Esophagus muscularis mucosa (tissue), 4 donors: ENCODE measurements at regions not wholly inside any gene's neighbourhood (a gene's known extent, or its start where the extent isn't known, plus 50 kb on each side); places are given as distances from the start of the nearest gene placed in this dataset.

Source experiments
- DNase-seq: peaks from one replicate; pipeline ENCODE4 v3.0.0-alpha.2; 2017; ENCODE audit errors: extremely low spot score
- H3K27ac ChIP-seq, 4 donors: fragments of 200-600 bp; sonication (generic); replicated peaks in 1 of 4; 1 replicate in 3 of 4; 2 replicates in 1 of 4; pipeline ENCODE4 v1.5.1; 2016 to 2019; ENCODE audit warnings: mild to moderate bottlenecking in 1 of 4
- H3K27me3 ChIP-seq, 4 donors: fragments of 200-600 bp; sonication (generic); one replicate each; pipeline versions ENCODE4 v1.5.1 to v1.6.0; 2016 to 2019
- H3K36me3 ChIP-seq, 4 donors: fragments of 200-600 bp; sonication (generic); one replicate each; pipeline ENCODE4 v1.5.1; 2016 to 2019
- H3K4me1 ChIP-seq, 4 donors: fragments of 200-600 bp; sonication (generic); one replicate each; pipeline ENCODE4 v1.5.1; 2016 to 2019
- H3K4me3 ChIP-seq, 4 donors: fragments of 200-600 bp; sonication (generic); 1 replicate in 2 of 4; 2 replicates in 2 of 4; pipeline ENCODE4 v1.5.1; 2016 to 2019; ENCODE audit warnings: mild to moderate bottlenecking in 4 of 4, moderate library complexity in 1 of 4
- H3K9me3 ChIP-seq, 4 donors: fragments of 200-600 bp; sonication (generic); 1 replicate in 3 of 4; 2 replicates in 1 of 4; pipeline ENCODE4 v1.5.1; 2016 to 2019
- EP300 ChIP-seq: sonication (generic); formaldehyde crosslinking; IDR thresholded peaks from one replicate; pipeline ENCODE4 v1.6.1; 2017; ENCODE audit warnings: antibody characterized with exemption
- POLR2A ChIP-seq: fragments of 450-650 bp; IDR thresholded peaks from one replicate; pipeline ENCODE4 v1.6.1; 2017; ENCODE audit warnings: antibody characterized with exemption, moderate library complexity, mild to moderate bottlenecking, low read depth
- POLR2AphosphoS5 ChIP-seq, 2 donors: sonication (generic); formaldehyde crosslinking; IDR thresholded peaks; one replicate each; pipeline ENCODE4 v1.6.1; 2017; ENCODE audit warnings: antibody characterized with exemption in 2 of 2
- WGBS: methylation state at CpG from one replicate; pipeline ENCODE4 v1.1.5; 2018; 5-methylcytosine and 5-hydroxymethylcytosine counted together
- intact Hi-C: fragments of 100-400 bp; cut with DNase I; formaldehyde crosslinking; loops from one replicate; pipeline ENCODE4 v1.15.1; 2023
- TF ChIP-seq, protein P1 (sequence below), 3 experiments: fragments of 200-600 bp in 2 of 3; fragments of 450-650 bp in 1 of 3; sonication (generic) in 2 of 3; IDR thresholded peaks; one replicate each; pipeline ENCODE4 v1.5.1; 2017 to 2019; ENCODE audit warnings: antibody characterized with exemption in 3 of 3, mild to moderate bottlenecking in 2 of 3, moderate library complexity in 1 of 3

- peaks cover 0 to 6% (median 0%) of the 10 kb centered on the region in 4 donors for H3K27me3 ChIP-seq
- H3K9me3 ChIP-seq = no peaks in the 10 kb centered on the region
- H3K4me3 ChIP-seq = no peak overlapping the region
- intact Hi-C loops = no loop called here
- no peak for DNase-seq
- H3K4me1 ChIP-seq = no peaks in the 10 kb centered on the region
- H3K27ac ChIP-seq = no peak overlapping the region
- H3K36me3 ChIP-seq = no peaks in the 10 kb centered on the region
- TF ChIP-seq, protein P1, sequence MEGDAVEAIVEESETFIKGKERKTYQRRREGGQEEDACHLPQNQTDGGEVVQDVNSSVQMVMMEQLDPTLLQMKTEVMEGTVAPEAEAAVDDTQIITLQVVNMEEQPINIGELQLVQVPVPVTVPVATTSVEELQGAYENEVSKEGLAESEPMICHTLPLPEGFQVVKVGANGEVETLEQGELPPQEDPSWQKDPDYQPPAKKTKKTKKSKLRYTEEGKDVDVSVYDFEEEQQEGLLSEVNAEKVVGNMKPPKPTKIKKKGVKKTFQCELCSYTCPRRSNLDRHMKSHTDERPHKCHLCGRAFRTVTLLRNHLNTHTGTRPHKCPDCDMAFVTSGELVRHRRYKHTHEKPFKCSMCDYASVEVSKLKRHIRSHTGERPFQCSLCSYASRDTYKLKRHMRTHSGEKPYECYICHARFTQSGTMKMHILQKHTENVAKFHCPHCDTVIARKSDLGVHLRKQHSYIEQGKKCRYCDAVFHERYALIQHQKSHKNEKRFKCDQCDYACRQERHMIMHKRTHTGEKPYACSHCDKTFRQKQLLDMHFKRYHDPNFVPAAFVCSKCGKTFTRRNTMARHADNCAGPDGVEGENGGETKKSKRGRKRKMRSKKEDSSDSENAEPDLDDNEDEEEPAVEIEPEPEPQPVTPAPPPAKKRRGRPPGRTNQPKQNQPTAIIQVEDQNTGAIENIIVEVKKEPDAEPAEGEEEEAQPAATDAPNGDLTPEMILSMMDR (IDR thresholded peaks at IDR 0.05) = no peak
- TF ChIP-seq POLR2A = no peak
- TF ChIP-seq EP300 = no peak
- no peak for TF ChIP-seq POLR2AphosphoS5 (IDR thresholded peaks at IDR 0.05)
- 70% methylated on average over 3 of the region's 3 CpGs for WGBS
Observed at GRCh38 chr14:65922142-65922541, 509.6 kb downstream of the FUT8 start.

GRCh38 chr14:65926504-65926903 lies 514.0 kb downstream of the FUT8 start:
- DNase-seq = no peak
- TF ChIP-seq, protein P1 (IDR thresholded peaks at IDR 0.05) = no peak
- no peak for TF ChIP-seq EP300
- TF ChIP-seq POLR2A = no peak
- TF ChIP-seq POLR2AphosphoS5 (IDR thresholded peaks at IDR 0.05) = no peak
- H3K27ac ChIP-seq = no peak overlapping the region
- no peak overlapping the region for H3K4me3 ChIP-seq
- H3K4me1 ChIP-seq = no peaks in the 10 kb centered on the region
- H3K9me3 ChIP-seq = no peaks in the 10 kb centered on the region
- H3K27me3 ChIP-seq = peaks cover 0 to 23% (median 0%) of the 10 kb centered on the region in 4 donors
- WGBS = 64% methylated on average over 6 of the region's 6 CpGs
- H3K36me3 ChIP-seq = no peaks in the 10 kb centered on the region
- intact Hi-C loops = no loop called here

DNA sequence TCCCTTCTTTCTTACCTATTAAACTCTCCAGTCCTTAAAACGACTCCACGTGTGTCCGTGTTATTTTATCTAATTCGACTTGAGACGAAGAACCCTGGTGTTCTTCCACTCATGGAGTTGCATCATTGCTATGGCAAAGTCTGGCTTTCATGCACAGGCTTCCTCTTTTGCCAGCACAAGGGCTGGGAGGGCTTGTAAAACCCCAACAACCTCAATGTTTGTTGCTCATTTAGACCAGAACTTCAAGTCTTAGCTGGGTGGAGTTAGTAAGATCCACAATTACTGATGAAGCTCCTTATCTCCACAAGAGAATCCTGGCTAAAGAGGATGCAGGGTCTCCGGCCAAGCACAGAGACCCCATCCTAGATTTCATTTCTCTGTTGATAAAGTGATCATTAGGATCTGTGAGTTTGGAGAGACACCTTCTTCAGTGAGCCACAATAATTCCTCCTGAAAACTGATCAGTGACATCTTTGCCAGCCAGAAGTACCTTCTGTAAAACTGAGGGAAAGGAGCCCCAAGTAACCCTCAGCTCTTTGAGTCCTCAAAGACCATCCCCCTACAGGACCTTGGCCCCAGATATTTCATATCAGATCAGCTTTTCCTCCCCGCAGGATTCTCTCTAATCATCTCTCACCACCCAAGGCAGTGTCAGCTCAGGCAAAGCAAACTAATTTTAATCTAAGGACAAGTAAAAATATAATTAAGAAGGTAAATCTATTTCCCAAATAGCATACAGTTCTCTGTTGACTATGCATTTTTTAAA lies 514.6 kb downstream of the FUT8 start:
- no peak for DNase-seq
- Histone ChIP-seq H3K4me1 (no peaks in the 10 kb centered on the region), H3K4me3 (no peak overlapping the region), H3K9me3 (no peaks in the 10 kb centered on the region), H3K36me3 (no peaks in the 10 kb centered on the region), H3K27me3 (peaks cover 0 to 23% (median 0%) of the 10 kb centered on the region in 4 donors), H3K27ac (no peak overlapping the region)
- TF ChIP-seq EP300 = no peak
- no peak for TF ChIP-seq POLR2AphosphoS5 (IDR thresholded peaks at IDR 0.05)
- TF ChIP-seq, protein P1 (IDR thresholded peaks at IDR 0.05) = no peak
- TF ChIP-seq POLR2A = no peak
- intact Hi-C loops = no loop called here
- 81% methylated on average over 7 of the region's 7 CpGs for WGBS

GRCh38 chr14:65927931-65928356 lies 515.4 kb downstream of the FUT8 start:
- peak; percentile 89 for DNase-seq
- Histone ChIP-seq H3K27ac (no peak overlapping the region), H3K27me3 (peaks cover 0 to 23% (median 0%) of the 10 kb centered on the region in 4 donors), H3K4me3 (no peak overlapping the region), H3K4me1 (no peaks in the 10 kb centered on the region), H3K36me3 (no peaks in the 10 kb centered on the region), H3K9me3 (no peaks in the 10 kb centered on the region)
- no peak for TF ChIP-seq POLR2A
- TF ChIP-seq POLR2AphosphoS5 (IDR thresholded peaks at IDR 0.05) = no peak
- TF ChIP-seq EP300 = no peak
- TF ChIP-seq, protein P1 (IDR thresholded peaks at IDR 0.05) = no peak
- WGBS = 35% methylated on average over 8 of the region's 9 CpGs
- intact Hi-C loops = no loop called here
